Smooth muscle cell (in vitro differentiated cells): ENCODE measurements at regions not wholly inside any gene's neighbourhood (a gene's known extent, or its start where the extent isn't known, plus 50 kb on each side); places are given as distances from the start of the nearest gene placed in this dataset.

ENCODE experiments used
- DNase-seq: peaks from one replicate; lab custom pipeline; 2025; ENCODE audit not compliant: unreplicated experiment; lab: John Stamatoyannopoulos, UW
- H2AFZ ChIP-seq: fragments of 200-600 bp; sonication (generic); 2 replicates; pipeline ENCODE4 v1.6.0; 2016; ENCODE audit warnings: antibody characterized with exemption, low read depth, mild to moderate bottlenecking
- H3F3A ChIP-seq: fragments of 200-600 bp; sonication (generic); 2 replicates; pipeline ENCODE4 v1.6.0; 2017; ENCODE audit warnings: antibody characterized with exemption, low read depth
- H3K27ac ChIP-seq: fragments of 200-600 bp; sonication (generic); 2 replicates; pipeline ENCODE4 v1.5.1; 2016; ENCODE audit warnings: low read depth, mild to moderate bottlenecking
- H3K27me3 ChIP-seq: fragments of 200-600 bp; sonication (generic); 2 replicates; pipeline ENCODE4 v1.6.1; 2016; ENCODE audit warnings: low read depth, mild to moderate bottlenecking
- H3K36me3 ChIP-seq: fragments of 200-600 bp; sonication (generic); 2 replicates; pipeline ENCODE4 v1.5.1; 2016; ENCODE audit warnings: low read depth
- H3K4me1 ChIP-seq: fragments of 200-600 bp; sonication (generic); 2 replicates; pipeline ENCODE4 v1.5.1; 2016; ENCODE audit warnings: low read depth
- H3K4me2 ChIP-seq: fragments of 200-600 bp; sonication (generic); 2 replicates; pipeline ENCODE4 v1.6.0; 2016; ENCODE audit warnings: mild to moderate bottlenecking
- H3K4me3 ChIP-seq: fragments of 200-600 bp; sonication (generic); 2 replicates; pipeline ENCODE4 v1.5.1; 2016; ENCODE audit warnings: mild to moderate bottlenecking
- H3K79me2 ChIP-seq: fragments of 200-600 bp; sonication (generic); 2 replicates; pipeline ENCODE4 v1.6.0; 2016; ENCODE audit warnings: low read depth, mild to moderate bottlenecking
- H3K9ac ChIP-seq: fragments of 200-600 bp; sonication (generic); 2 replicates; pipeline ENCODE4 v1.6.0; 2016; ENCODE audit warnings: low read depth
- H3K9me3 ChIP-seq: fragments of 200-600 bp; sonication (generic); replicated peaks from 2 replicates; pipeline ENCODE4 v1.5.1; 2016; ENCODE audit warnings: low read depth
- H4K20me1 ChIP-seq: fragments of 200-600 bp; sonication (generic); 2 replicates; pipeline ENCODE4 v1.6.0; 2016; ENCODE audit warnings: low read depth
- WGBS: methylation state at CpG from one replicate; pipeline ENCODE4 v1.1.7; 2016; ENCODE audit warnings: low lambda C conversion rate; 5-methylcytosine and 5-hydroxymethylcytosine counted together
- TF ChIP-seq, protein P1 (sequence below): fragments of 200-600 bp; sonication (generic); IDR thresholded peaks from 2 replicates; pipeline ENCODE4 v1.5.1; 2017; ENCODE audit warnings: borderline replicate concordance, mild to moderate bottlenecking, antibody characterized with exemption; ENCODE audit not compliant: insufficient read depth, poor library complexity, severe bottlenecking

DNA sequence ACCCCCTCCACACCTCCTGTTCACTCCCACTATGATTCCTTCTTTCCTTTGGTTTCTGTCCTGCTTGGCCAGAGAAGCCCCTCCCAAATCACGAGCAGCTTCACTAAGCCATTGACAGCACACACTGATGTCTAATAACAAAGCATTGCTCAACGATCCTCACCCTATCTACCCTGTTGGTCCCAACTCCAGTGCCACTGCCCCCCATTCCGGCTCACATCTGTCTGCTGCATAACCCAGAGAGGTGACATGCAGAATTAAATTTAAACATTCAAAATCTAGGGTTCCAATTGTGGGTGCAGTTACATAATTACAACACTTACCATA lies 236.9 kb downstream of the TTLL7 start:
- no peak for DNase-seq
- peaks cover 23% of the 10 kb centered on the region for H3K27me3 ChIP-seq
- H3K4me2 ChIP-seq = no peak overlapping the region
- H3K36me3 ChIP-seq = no peaks in the 10 kb centered on the region
- no peak overlapping the region for H3K9ac ChIP-seq
- H3K4me1 ChIP-seq = peaks cover 41% of the 10 kb centered on the region
- no peaks in the 10 kb centered on the region for H4K20me1 ChIP-seq
- H3K79me2 ChIP-seq = no peaks in the 10 kb centered on the region
- H3K4me3 ChIP-seq = no peak overlapping the region
- 60% methylated on average over 3 of the region's 3 CpGs for WGBS
- no peaks in the 10 kb centered on the region for H3F3A ChIP-seq
- no peak overlapping the region for H3K27ac ChIP-seq
- H2AFZ ChIP-seq = no peak overlapping the region
- TF ChIP-seq, protein P1, sequence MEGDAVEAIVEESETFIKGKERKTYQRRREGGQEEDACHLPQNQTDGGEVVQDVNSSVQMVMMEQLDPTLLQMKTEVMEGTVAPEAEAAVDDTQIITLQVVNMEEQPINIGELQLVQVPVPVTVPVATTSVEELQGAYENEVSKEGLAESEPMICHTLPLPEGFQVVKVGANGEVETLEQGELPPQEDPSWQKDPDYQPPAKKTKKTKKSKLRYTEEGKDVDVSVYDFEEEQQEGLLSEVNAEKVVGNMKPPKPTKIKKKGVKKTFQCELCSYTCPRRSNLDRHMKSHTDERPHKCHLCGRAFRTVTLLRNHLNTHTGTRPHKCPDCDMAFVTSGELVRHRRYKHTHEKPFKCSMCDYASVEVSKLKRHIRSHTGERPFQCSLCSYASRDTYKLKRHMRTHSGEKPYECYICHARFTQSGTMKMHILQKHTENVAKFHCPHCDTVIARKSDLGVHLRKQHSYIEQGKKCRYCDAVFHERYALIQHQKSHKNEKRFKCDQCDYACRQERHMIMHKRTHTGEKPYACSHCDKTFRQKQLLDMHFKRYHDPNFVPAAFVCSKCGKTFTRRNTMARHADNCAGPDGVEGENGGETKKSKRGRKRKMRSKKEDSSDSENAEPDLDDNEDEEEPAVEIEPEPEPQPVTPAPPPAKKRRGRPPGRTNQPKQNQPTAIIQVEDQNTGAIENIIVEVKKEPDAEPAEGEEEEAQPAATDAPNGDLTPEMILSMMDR = no peak
- H3K9me3 ChIP-seq = no peaks in the 10 kb centered on the region

DNA sequence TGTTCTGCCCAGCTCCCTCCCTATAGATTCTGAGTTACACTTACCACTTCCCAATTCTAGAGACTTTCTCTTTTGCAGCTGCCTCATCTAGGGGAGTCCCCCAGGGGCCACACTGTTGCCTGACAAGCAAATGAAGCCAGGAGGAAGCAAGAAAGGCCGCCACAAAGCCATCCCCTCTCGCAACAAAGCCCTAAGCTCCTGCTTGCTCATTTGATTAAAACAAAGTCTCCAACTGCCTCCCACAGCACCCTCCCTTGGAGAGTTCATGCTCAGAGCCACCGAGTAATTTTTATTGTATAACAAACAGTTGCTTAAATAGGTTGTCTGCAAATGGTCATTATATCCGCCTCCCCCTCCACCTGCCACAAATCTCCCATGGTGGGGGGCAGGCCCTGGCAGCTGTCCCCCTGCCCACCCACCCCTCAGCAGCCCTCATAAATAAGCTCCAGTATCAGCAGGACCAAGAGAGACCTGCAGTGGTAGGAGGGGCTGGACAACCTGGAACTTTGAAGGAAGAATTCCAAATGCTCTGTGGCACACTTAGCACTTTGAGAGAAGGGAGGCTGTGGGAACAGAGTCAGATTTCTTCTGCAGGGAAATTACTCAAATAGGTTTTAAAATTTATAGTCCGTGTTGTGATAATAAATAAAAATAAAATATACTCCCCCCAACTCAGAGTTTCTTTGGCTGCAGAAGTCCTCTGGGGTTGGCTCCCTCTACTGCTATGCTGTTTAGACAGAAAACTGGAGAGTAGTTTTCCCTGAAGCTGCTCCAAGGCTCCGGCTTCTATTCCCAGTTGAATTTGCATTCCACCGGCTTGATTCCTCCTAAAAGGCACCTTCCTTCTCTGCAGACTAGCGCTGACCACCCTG lies 237.5 kb downstream of the TTLL7 start:
- Histone ChIP-seq H3F3A (no peaks in the 10 kb centered on the region), H3K9me3 (no peaks in the 10 kb centered on the region), H3K9ac (no peak overlapping the region), H3K79me2 (no peaks in the 10 kb centered on the region), H3K4me3 (no peak overlapping the region), H3K4me1 (peaks cover 41% of the 10 kb centered on the region), H3K4me2 (no peak overlapping the region), H2AFZ (no peak overlapping the region), H3K27ac (no peak overlapping the region), H4K20me1 (no peaks in the 10 kb centered on the region), H3K27me3 (peaks cover 17% of the 10 kb centered on the region), H3K36me3 (no peaks in the 10 kb centered on the region)
- TF ChIP-seq, protein P1 = no peak
- 75% methylated on average over 8 of the region's 8 CpGs for WGBS
- no peak for DNase-seq

DNA sequence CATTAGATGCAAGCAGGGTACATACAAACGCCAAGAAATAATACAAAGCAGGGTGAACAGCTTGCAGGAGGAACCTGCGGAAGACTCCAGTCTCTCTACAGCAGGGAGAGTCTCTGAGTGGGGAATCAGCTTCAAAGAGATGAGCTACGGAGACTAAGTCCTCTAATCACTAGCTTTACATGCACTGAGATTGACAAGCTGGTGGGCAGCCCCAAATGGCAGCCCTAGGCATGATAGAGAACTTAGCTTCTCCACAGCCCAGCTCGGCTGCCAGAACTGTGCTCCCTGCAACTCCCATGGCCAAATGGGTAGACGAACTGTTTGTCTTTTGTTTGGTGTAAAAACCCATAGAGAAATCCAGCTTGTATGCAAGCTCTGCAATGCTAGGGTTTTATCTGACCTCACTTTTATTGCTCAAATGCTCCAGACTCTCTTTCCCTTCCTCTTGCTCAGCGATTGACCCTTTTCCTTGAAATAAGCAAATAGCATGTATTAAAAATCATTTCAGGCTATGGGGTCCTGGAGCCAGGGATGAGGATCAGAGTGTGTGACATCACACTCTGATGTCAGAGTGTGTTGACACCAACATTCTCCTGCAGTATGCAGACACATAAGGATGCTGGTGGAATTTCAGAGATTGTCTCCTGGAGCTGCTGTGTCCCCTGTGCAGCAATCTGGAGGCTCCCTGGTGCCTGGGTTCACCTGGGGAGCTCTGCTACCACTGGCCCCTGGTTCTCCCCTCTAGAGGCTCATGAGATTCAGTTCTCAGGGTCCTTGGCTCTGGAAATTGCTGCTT lies 238.5 kb downstream of the TTLL7 start:
- DNase-seq = no peak
- H4K20me1 ChIP-seq = no peaks in the 10 kb centered on the region
- H3K27ac ChIP-seq = no peak overlapping the region
- 61% methylated on average over 6 of the region's 6 CpGs for WGBS
- no peaks in the 10 kb centered on the region for H3K36me3 ChIP-seq
- H3K4me2 ChIP-seq = peak overlapping the region; percentile 29
- H3K27me3 ChIP-seq = peaks cover 15% of the 10 kb centered on the region
- TF ChIP-seq, protein P1 = no peak
- no peak overlapping the region for H3K4me3 ChIP-seq
- no peak overlapping the region for H2AFZ ChIP-seq
- H3F3A ChIP-seq = no peaks in the 10 kb centered on the region
- H3K79me2 ChIP-seq = no peaks in the 10 kb centered on the region
- no peaks in the 10 kb centered on the region for H3K9me3 ChIP-seq
- H3K9ac ChIP-seq = no peak overlapping the region
- peaks cover 41% of the 10 kb centered on the region for H3K4me1 ChIP-seq
